ENCODE measurements at regions not wholly inside any gene's neighbourhood (a gene's known extent, or its start where the extent isn't known, plus 50 kb on each side); places are given as distances from the start of the nearest gene placed in this dataset.

DNA sequence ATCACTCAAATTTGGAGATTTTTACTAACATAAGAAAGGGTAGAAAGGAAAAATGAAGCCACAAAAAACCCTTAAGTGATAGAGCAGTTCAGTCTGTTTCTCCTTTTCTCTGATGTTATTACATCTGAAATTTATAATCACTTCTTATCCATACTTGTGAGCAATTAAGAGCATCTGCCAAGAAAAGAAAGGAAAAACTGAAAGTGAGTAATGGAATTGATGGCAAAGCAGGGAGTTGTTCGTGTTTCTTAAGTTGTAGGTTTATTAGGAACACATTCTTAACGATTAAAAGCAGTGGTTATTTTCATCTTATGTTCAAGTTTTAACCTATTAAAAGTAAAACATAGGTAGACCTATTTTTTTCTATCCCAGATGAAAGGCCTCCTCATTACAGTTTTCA is 277.7 kb downstream of the RND3 start:
- TF ChIP-seq, protein P1, sequence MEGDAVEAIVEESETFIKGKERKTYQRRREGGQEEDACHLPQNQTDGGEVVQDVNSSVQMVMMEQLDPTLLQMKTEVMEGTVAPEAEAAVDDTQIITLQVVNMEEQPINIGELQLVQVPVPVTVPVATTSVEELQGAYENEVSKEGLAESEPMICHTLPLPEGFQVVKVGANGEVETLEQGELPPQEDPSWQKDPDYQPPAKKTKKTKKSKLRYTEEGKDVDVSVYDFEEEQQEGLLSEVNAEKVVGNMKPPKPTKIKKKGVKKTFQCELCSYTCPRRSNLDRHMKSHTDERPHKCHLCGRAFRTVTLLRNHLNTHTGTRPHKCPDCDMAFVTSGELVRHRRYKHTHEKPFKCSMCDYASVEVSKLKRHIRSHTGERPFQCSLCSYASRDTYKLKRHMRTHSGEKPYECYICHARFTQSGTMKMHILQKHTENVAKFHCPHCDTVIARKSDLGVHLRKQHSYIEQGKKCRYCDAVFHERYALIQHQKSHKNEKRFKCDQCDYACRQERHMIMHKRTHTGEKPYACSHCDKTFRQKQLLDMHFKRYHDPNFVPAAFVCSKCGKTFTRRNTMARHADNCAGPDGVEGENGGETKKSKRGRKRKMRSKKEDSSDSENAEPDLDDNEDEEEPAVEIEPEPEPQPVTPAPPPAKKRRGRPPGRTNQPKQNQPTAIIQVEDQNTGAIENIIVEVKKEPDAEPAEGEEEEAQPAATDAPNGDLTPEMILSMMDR (IDR thresholded peaks at IDR 0.05; ENCODE audit: low read depth, low read length), result no peak
- TF ChIP-seq EZH2phosphoT487 (IDR thresholded peaks at IDR 0.05; ENCODE audit: low read depth), result no peak
